ENCODE measurements at regions not wholly inside any gene's neighbourhood (a gene's known extent, or its start where the extent isn't known, plus 50 kb on each side); places are given as distances from the start of the nearest gene placed in this dataset.

DNA sequence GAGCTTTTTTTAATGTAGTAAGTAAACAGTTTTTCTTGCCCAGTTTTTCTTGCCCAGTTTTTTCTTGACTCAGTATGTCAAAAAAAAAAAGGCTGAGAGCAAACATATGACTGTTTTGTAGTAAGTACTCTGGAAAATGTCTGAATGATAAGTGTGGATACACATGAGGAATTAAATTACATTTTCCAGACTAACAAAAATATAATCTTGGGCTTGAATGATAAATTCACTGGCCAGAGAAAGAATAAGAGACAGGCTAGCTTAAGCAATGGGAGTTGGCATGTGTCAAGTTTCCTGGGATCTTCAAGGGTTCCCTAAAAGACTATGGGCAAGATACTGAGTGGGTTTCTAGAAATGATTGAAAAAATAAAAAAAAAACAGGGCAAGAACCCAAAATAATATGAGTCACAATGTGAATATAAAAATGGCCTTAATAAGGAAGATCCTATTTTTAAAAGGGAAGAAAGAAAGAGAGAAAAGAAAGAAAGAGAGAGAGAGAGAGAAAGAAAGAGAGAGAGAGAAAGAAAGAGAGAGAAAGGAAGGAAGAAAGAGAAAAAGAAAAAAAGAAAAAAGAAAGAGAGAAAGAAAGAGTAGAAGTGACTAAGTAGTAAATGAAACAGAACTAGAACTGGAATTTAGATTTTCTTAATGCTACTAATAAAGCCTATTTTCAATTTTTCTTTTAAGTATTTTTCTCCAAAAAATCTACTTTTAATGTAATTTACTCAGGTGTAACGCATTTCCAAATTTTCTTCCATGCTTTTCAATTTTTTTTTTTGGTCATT is 60.2 kb downstream of the TFPI2 start:
- WGBS (ENCODE audit: insufficient coverage), result no CpG with 5 or more reads among the region's 1 CpG
- DNase-seq, result peak; percentile 7
- no peak overlapping the region for H3K4me3 ChIP-seq (ENCODE audit: low read length)
- no peaks in the 10 kb centered on the region for H3K36me3 ChIP-seq (ENCODE audit: control insufficient read depth, insufficient read depth, low read length)
- no peak overlapping the region for H3K27ac ChIP-seq (ENCODE audit: low read length)
- no peaks in the 10 kb centered on the region for H3K9me3 ChIP-seq (replicated peaks; ENCODE audit: control insufficient read depth, low read depth, low read length)
- no peaks in the 10 kb centered on the region for H3K4me1 ChIP-seq (ENCODE audit: control insufficient read depth, insufficient read depth, low read length)
- no peaks in the 10 kb centered on the region for H3K27me3 ChIP-seq (ENCODE audit: control insufficient read depth, insufficient read depth, low read length)

- no CpG with 5 or more reads among the region's 5 CpGs for WGBS (ENCODE audit: insufficient coverage)
- Histone ChIP-seq H3K9me3 (replicated peaks; ENCODE audit: control insufficient read depth, low read depth, low read length) (no peaks in the 10 kb centered on the region), H3K36me3 (ENCODE audit: control insufficient read depth, insufficient read depth, low read length) (no peaks in the 10 kb centered on the region), H3K27me3 (ENCODE audit: control insufficient read depth, insufficient read depth, low read length) (no peaks in the 10 kb centered on the region), H3K4me1 (ENCODE audit: control insufficient read depth, insufficient read depth, low read length) (no peaks in the 10 kb centered on the region), H3K27ac (ENCODE audit: low read length) (no peak overlapping the region), H3K4me3 (ENCODE audit: low read length) (no peak overlapping the region)
- DNase-seq, result no peak
These were observed 62.3 kb downstream of the TFPI2 start for GRCh38 chr7:93828260-93828659.

- H3K4me1 ChIP-seq (ENCODE audit: control insufficient read depth, insufficient read depth, low read length), result no peaks in the 10 kb centered on the region
- no peak overlapping the region for H3K27ac ChIP-seq (ENCODE audit: low read length)
- H3K27me3 ChIP-seq (ENCODE audit: control insufficient read depth, insufficient read depth, low read length), result no peaks in the 10 kb centered on the region
- no peaks in the 10 kb centered on the region for H3K36me3 ChIP-seq (ENCODE audit: control insufficient read depth, insufficient read depth, low read length)
- no peak for DNase-seq
- H3K4me3 ChIP-seq (ENCODE audit: low read length), result no peak overlapping the region
- H3K9me3 ChIP-seq (replicated peaks; ENCODE audit: control insufficient read depth, low read depth, low read length), result no peaks in the 10 kb centered on the region
- no CpG with 5 or more reads among the region's 1 CpG for WGBS (ENCODE audit: insufficient coverage)
These were observed 66.9 kb downstream of the TFPI2 start for GRCh38 chr7:93823621-93824020.

DNA sequence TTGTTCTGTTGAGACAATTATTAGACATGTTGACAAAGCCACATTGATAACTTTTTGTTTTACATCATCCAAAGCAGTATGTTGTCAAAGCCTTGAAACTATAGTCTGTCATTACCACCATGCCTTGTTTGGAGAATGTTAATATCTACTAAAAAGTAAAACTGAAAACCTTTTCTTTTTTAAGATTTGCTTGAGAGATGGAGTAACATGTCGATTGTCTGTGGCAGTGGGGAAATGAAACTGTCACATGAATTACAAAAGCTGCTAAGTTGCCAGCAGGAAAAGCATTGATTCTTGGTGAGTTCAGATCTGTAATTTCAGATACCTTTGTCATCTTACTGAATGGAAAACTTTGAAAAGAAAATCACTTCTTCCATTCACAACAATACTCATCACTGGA is 69.1 kb downstream of the TFPI2 start:
- Histone ChIP-seq H3K9me3 (replicated peaks; ENCODE audit: control insufficient read depth, low read depth, low read length) (no peaks in the 10 kb centered on the region), H3K4me3 (ENCODE audit: low read length) (no peak overlapping the region), H3K4me1 (ENCODE audit: control insufficient read depth, insufficient read depth, low read length) (no peaks in the 10 kb centered on the region), H3K27me3 (ENCODE audit: control insufficient read depth, insufficient read depth, low read length) (no peaks in the 10 kb centered on the region), H3K27ac (ENCODE audit: low read length) (no peak overlapping the region), H3K36me3 (ENCODE audit: control insufficient read depth, insufficient read depth, low read length) (no peaks in the 10 kb centered on the region)
- no CpG with 5 or more reads among the region's 1 CpG for WGBS (ENCODE audit: insufficient coverage)
- DNase-seq, result no peak

DNA sequence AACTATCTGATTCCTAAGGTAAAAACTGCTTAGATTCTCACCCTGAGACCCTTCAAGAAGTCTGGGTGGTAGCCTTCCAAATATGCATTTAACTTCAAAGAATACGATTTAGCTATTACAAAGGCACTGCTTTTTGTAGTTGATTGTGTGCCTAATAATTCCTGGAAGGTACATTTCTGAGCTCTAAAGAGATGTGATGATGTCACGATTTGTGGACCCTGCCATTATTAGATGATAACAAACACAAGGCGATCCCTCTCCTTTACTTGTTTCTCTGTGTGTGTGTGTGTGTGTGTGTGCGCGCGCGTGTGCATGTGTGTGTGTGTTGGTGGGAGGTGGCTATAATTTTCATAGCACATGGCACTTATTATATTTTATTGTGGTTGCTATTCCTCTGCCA is 70.9 kb downstream of the TFPI2 start:
- Histone ChIP-seq H3K27ac (ENCODE audit: low read length) (no peak overlapping the region), H3K9me3 (replicated peaks; ENCODE audit: control insufficient read depth, low read depth, low read length) (no peaks in the 10 kb centered on the region), H3K27me3 (ENCODE audit: control insufficient read depth, insufficient read depth, low read length) (no peaks in the 10 kb centered on the region), H3K4me1 (ENCODE audit: control insufficient read depth, insufficient read depth, low read length) (no peaks in the 10 kb centered on the region), H3K36me3 (ENCODE audit: control insufficient read depth, insufficient read depth, low read length) (no peaks in the 10 kb centered on the region), H3K4me3 (ENCODE audit: low read length) (no peak overlapping the region)
- no peak for DNase-seq
- no CpG with 5 or more reads among the region's 7 CpGs for WGBS (ENCODE audit: insufficient coverage)

DNA sequence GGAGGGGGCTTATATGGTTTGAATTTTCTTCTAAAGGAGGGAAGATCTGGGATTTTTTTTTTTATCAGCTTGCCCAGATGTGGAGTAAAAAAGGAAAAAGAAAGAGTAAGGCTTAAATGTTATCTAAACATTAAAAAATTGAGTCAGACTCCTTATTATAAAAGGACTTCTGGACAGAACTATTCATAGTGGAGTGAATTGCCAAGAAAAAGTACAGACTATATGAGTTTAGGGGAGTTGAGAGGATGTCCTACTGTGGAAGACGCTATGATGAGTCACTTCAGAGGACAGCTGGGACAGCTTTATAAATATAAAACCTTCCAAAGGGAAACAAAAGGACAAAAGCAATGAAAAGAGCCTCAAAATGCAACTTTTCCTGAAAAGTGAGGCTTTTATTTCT is 73.0 kb downstream of the TFPI2 start:
- H3K9me3 ChIP-seq (replicated peaks; ENCODE audit: control insufficient read depth, low read depth, low read length), result no peaks in the 10 kb centered on the region
- no peak overlapping the region for H3K4me3 ChIP-seq (ENCODE audit: low read length)
- no peaks in the 10 kb centered on the region for H3K36me3 ChIP-seq (ENCODE audit: control insufficient read depth, insufficient read depth, low read length)
- H3K4me1 ChIP-seq (ENCODE audit: control insufficient read depth, insufficient read depth, low read length), result no peaks in the 10 kb centered on the region
- no peak for DNase-seq
- H3K27ac ChIP-seq (ENCODE audit: low read length), result no peak overlapping the region
- no CpG with 5 or more reads among the region's 1 CpG for WGBS (ENCODE audit: insufficient coverage)
- no peaks in the 10 kb centered on the region for H3K27me3 ChIP-seq (ENCODE audit: control insufficient read depth, insufficient read depth, low read length)

- H3K36me3 ChIP-seq (ENCODE audit: control insufficient read depth, insufficient read depth, low read length), result no peaks in the 10 kb centered on the region
- DNase-seq, result no peak
These were observed 73.5 kb downstream of the TFPI2 start for GRCh38 chr7:93817004-93817403.

DNA sequence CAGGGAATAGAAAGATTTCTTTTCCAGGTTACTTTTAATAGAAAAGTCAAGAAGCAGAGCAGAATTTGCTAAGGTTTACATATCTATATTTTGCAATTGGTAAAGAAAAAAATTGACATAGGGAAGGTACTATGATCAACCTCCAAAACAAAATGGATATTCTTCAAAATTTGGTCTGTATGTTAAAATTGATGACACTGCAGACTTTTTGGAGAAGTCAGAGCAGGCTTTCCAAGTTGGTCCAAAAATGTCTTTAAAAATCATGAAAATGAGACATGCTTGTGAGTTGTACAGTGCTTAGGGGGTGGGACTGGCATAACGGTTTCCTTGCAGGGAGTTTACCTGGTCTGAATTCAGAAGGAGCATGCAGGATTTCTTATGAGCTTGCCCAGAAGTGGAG is 77.0 kb downstream of the TFPI2 start:
- no peaks in the 10 kb centered on the region for H3K27me3 ChIP-seq (ENCODE audit: control insufficient read depth, insufficient read depth, low read length)
- H3K9me3 ChIP-seq (replicated peaks; ENCODE audit: control insufficient read depth, low read depth, low read length), result no peaks in the 10 kb centered on the region
- no peak for DNase-seq
- H3K4me3 ChIP-seq (ENCODE audit: low read length), result no peak overlapping the region
- 75% methylated on average over 1 of the region's 1 CpG for WGBS (ENCODE audit: insufficient coverage)
- H3K27ac ChIP-seq (ENCODE audit: low read length), result no peak overlapping the region
- H3K4me1 ChIP-seq (ENCODE audit: control insufficient read depth, insufficient read depth, low read length), result no peaks in the 10 kb centered on the region
- no peaks in the 10 kb centered on the region for H3K36me3 ChIP-seq (ENCODE audit: control insufficient read depth, insufficient read depth, low read length)

More at GRCh38 chr7:93817004-93817403, 73.5 kb downstream of the TFPI2 start:
- H3K27ac ChIP-seq (ENCODE audit: low read length), result no peak overlapping the region
- no peaks in the 10 kb centered on the region for H3K27me3 ChIP-seq (ENCODE audit: control insufficient read depth, insufficient read depth, low read length)
- no peaks in the 10 kb centered on the region for H3K9me3 ChIP-seq (replicated peaks; ENCODE audit: control insufficient read depth, low read depth, low read length)
- H3K4me1 ChIP-seq (ENCODE audit: control insufficient read depth, insufficient read depth, low read length), result no peaks in the 10 kb centered on the region
- no peak overlapping the region for H3K4me3 ChIP-seq (ENCODE audit: low read length)

GRCh38 chr7:93812061-93812460 is 78.5 kb downstream of the TFPI2 start:
- Histone ChIP-seq H3K27ac (ENCODE audit: low read length) (no peak overlapping the region), H3K4me1 (ENCODE audit: control insufficient read depth, insufficient read depth, low read length) (no peaks in the 10 kb centered on the region), H3K9me3 (replicated peaks; ENCODE audit: control insufficient read depth, low read depth, low read length) (no peaks in the 10 kb centered on the region), H3K36me3 (ENCODE audit: control insufficient read depth, insufficient read depth, low read length) (no peaks in the 10 kb centered on the region), H3K27me3 (ENCODE audit: control insufficient read depth, insufficient read depth, low read length) (no peaks in the 10 kb centered on the region), H3K4me3 (ENCODE audit: low read length) (no peak overlapping the region)
- WGBS (ENCODE audit: insufficient coverage), result 100% methylated on average over 1 of the region's 4 CpGs
- DNase-seq, result no peak

- Histone ChIP-seq H3K4me1 (ENCODE audit: control insufficient read depth, insufficient read depth, low read length) (no peaks in the 10 kb centered on the region), H3K27ac (ENCODE audit: low read length) (no peak overlapping the region), H3K4me3 (ENCODE audit: low read length) (no peak overlapping the region), H3K27me3 (ENCODE audit: control insufficient read depth, insufficient read depth, low read length) (no peaks in the 10 kb centered on the region), H3K36me3 (ENCODE audit: control insufficient read depth, insufficient read depth, low read length) (no peaks in the 10 kb centered on the region), H3K9me3 (replicated peaks; ENCODE audit: control insufficient read depth, low read depth, low read length) (no peaks in the 10 kb centered on the region)
- DNase-seq, result no peak
These were observed 79.4 kb downstream of the TFPI2 start for GRCh38 chr7:93811198-93811597.

- no peak for DNase-seq
- Histone ChIP-seq H3K27me3 (ENCODE audit: control insufficient read depth, insufficient read depth, low read length) (no peaks in the 10 kb centered on the region), H3K9me3 (replicated peaks; ENCODE audit: control insufficient read depth, low read depth, low read length) (no peaks in the 10 kb centered on the region), H3K27ac (ENCODE audit: low read length) (no peak overlapping the region), H3K4me3 (ENCODE audit: low read length) (no peak overlapping the region), H3K4me1 (ENCODE audit: control insufficient read depth, insufficient read depth, low read length) (no peaks in the 10 kb centered on the region), H3K36me3 (ENCODE audit: control insufficient read depth, insufficient read depth, low read length) (no peaks in the 10 kb centered on the region)
These were observed 80.0 kb downstream of the TFPI2 start for GRCh38 chr7:93810561-93810960.
